ENCODE measurements at regions not wholly inside any gene's neighbourhood (a gene's known extent, or its start where the extent isn't known, plus 50 kb on each side); places are given as distances from the start of the nearest gene placed in this dataset.

DNA sequence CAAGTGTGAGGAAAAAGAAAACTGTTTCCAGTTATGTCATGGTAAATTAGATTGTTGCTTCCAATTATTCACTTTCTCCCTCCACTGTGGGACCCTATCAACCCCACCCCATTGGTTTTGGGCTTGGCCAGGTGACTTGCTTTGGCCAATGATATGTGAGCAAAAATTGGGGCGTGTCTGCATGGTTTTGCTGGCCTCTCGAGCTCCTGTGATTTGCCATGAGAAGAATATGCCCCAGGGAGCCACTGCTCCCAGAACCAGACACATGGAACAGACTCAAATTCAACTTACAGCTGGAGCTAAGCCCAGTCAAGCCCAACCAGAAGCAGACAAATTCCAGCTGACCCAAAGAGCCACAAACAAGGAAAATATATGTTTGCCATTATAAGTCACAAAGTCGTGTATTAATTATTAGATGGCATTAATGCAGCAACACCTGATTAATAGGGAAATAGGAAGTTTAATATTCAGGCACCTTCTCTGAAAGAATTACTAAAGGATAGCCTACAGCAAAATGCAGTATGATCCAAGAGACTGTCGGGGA, 248.9 kb downstream of the ANAPC1 start:
- TF ChIP-seq, protein P1, sequence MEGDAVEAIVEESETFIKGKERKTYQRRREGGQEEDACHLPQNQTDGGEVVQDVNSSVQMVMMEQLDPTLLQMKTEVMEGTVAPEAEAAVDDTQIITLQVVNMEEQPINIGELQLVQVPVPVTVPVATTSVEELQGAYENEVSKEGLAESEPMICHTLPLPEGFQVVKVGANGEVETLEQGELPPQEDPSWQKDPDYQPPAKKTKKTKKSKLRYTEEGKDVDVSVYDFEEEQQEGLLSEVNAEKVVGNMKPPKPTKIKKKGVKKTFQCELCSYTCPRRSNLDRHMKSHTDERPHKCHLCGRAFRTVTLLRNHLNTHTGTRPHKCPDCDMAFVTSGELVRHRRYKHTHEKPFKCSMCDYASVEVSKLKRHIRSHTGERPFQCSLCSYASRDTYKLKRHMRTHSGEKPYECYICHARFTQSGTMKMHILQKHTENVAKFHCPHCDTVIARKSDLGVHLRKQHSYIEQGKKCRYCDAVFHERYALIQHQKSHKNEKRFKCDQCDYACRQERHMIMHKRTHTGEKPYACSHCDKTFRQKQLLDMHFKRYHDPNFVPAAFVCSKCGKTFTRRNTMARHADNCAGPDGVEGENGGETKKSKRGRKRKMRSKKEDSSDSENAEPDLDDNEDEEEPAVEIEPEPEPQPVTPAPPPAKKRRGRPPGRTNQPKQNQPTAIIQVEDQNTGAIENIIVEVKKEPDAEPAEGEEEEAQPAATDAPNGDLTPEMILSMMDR (IDR thresholded peaks at IDR 0.05): no peak
- TF ChIP-seq POLR2A (IDR thresholded peaks at IDR 0.05): no peak

Measured in thyroid gland (tissue), 4 donors.